GM12873 (cell line): ENCODE measurements at regions not wholly inside any gene's neighbourhood (a gene's known extent, or its start where the extent isn't known, plus 50 kb on each side); places are given as distances from the start of the nearest gene placed in this dataset.

ENCODE experiments used
- CTCF ChIP-seq: IDR thresholded peaks from 2 replicates; pipeline ENCODE4 v1.5.1; 2012; ENCODE audit warnings: low read depth, mild to moderate bottlenecking, moderate library complexity, low read length, control low read depth; ENCODE audit not compliant: insufficient read depth; ENCODE audit errors: missing control alignments

- TF ChIP-seq CTCF, result no peak
These were observed 130.4 kb upstream of the RAI14 start for GRCh38 chr5:34525761-34526160.

DNA sequence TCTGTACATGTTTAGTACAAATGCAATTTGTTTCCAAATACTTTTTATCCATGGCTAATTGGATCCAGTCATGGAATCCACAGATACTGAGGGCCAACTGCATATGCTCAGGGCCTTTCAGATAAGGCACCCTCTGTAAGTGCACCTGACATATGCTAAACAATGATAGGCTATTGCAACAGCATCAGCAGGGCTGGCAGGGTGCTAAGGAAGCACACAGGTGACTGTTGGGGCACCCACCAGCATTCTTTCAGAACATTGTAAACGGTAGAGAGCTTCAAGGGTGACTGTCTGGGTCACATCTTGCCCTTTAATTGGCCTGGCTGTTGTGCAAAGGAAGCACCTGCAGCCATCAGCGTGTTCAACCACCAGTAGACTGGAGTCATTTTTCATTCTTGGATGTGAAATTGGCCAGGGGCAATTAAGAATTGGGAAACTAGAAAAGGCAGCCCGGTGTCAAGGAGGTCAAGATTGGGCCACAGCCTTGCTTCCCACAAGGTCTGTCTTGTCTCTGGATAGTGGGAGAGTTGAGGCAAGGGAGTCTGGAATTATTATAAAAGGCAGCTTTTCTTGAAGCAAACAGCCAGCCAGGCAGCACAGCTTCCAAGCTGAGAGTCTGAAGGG lies 129.3 kb upstream of the RAI14 start:
- TF ChIP-seq CTCF, result no peak

- no peak for TF ChIP-seq CTCF
These were observed 126.4 kb upstream of the RAI14 start for GRCh38 chr5:34529581-34530331.

DNA sequence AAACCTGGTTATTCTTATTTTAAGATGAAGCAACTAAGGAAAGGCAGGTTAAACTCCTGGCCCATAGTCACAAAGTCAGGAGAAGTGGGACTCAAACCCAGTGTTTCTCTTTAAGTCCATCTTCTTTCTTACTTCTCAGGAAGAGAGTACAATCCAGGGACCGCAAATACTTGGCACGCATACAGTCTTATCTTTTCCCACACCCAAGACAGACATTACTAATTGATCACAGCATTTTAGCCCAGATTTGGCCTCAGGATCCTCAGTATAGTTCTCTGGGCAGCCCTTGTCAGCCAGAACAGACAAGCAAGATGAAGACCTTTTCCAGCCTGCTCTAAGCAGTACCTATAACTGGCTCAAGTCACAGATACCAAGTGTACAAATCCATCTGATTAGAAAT lies 125.5 kb upstream of the RAI14 start:
- TF ChIP-seq CTCF, result no peak

DNA sequence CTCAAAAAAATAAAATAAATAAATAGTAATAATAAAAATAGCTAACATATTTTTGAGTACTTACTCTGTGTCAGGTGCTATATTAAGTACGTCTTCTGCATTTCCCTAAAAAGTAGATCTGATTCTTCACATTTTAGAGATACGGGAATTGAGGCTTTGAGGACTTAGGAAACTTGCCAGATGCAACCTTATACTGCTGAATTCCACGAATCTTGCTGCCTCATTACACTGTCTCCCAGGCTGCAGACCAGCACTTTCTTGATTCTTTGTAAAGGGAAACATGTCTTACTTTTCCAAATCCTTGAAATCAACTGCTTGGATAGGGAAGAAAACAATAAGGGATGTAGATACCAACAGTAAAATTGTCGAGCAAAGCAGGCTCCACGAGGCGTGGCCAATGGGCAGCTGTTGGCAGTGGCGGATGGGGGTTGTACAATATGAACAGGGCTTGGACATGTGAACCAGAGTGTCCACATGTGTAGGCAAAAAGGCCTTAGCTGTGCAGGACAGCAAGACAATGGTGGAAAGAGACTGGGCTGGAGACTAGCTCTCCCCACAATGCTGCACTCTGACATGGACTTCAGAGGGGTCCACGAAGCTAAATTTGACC lies 124.3 kb upstream of the RAI14 start:
- no peak for TF ChIP-seq CTCF

- TF ChIP-seq CTCF, result no peak
These were observed 122.3 kb upstream of the RAI14 start for GRCh38 chr5:34533582-34534522.

GRCh38 chr5:34534523-34535103 lies 121.5 kb upstream of the RAI14 start:
- TF ChIP-seq CTCF, result no peak
